ENCODE measurements at regions not wholly inside any gene's neighbourhood (a gene's known extent, or its start where the extent isn't known, plus 50 kb on each side); places are given as distances from the start of the nearest gene placed in this dataset.

GRCh38 chr5:110072651-110073050 is 382.9 kb downstream of the MAN2A1 start:
- no peaks in the 10 kb centered on the region for H3K36me3 ChIP-seq (ENCODE audit: insufficient read depth)
- H4K20me1 ChIP-seq (ENCODE audit: insufficient read depth) = no peaks in the 10 kb centered on the region
- no peaks in the 10 kb centered on the region for H3K27me3 ChIP-seq (ENCODE audit: insufficient read depth, low read depth)
- H3K4me3 ChIP-seq (IDR thresholded peaks at IDR 0.05; ENCODE audit: insufficient read depth, low read depth, low read length) = no peak overlapping the region
- no peaks in the 10 kb centered on the region for H3K79me2 ChIP-seq (ENCODE audit: insufficient read depth, low read depth)
- no peak overlapping the region for H2AFZ ChIP-seq (ENCODE audit: low read depth)
- no peak overlapping the region for H3K27ac ChIP-seq
- no peak overlapping the region for H3K9ac ChIP-seq
- no peak overlapping the region for H3K4me2 ChIP-seq
- H3K4me1 ChIP-seq (ENCODE audit: low read depth, poor library complexity, severe bottlenecking) = no peaks in the 10 kb centered on the region
- no peak for TF ChIP-seq CTCF (conservative IDR thresholded peaks at IDR 0.05; ENCODE audit: low read depth, low read length)

DNA sequence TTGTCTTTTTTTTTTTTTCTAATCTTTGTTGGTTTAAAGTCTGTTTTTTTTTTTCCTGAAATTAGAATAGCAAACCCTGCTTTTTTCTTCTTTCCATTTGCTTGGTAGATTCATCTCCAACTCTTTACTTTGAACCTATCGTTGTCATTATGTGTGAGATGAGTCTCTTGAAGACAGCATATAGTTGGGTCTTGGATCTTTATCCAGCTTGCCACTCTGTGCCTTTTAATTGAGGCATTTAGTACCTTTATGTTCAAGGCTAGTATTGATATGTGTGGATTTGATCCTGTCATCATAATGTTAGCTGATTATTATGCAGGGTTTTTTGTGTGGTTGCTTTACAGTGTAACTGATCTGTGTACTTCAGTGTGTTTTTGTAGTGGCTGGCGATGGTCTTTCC is 383.8 kb downstream of the MAN2A1 start:
- H3K27ac ChIP-seq = no peak overlapping the region
- H3K27me3 ChIP-seq (ENCODE audit: insufficient read depth, low read depth) = no peaks in the 10 kb centered on the region
- H3K4me1 ChIP-seq (ENCODE audit: low read depth, poor library complexity, severe bottlenecking) = no peaks in the 10 kb centered on the region
- no peak overlapping the region for H3K4me3 ChIP-seq (IDR thresholded peaks at IDR 0.05; ENCODE audit: insufficient read depth, low read depth, low read length)
- H4K20me1 ChIP-seq (ENCODE audit: insufficient read depth) = no peaks in the 10 kb centered on the region
- H3K79me2 ChIP-seq (ENCODE audit: insufficient read depth, low read depth) = no peaks in the 10 kb centered on the region
- H3K36me3 ChIP-seq (ENCODE audit: insufficient read depth) = no peaks in the 10 kb centered on the region
- no peak overlapping the region for H3K9ac ChIP-seq
- H3K4me2 ChIP-seq = no peak overlapping the region
- no peak overlapping the region for H2AFZ ChIP-seq (ENCODE audit: low read depth)
- TF ChIP-seq CTCF (conservative IDR thresholded peaks at IDR 0.05; ENCODE audit: low read depth, low read length) = no peak

DNA sequence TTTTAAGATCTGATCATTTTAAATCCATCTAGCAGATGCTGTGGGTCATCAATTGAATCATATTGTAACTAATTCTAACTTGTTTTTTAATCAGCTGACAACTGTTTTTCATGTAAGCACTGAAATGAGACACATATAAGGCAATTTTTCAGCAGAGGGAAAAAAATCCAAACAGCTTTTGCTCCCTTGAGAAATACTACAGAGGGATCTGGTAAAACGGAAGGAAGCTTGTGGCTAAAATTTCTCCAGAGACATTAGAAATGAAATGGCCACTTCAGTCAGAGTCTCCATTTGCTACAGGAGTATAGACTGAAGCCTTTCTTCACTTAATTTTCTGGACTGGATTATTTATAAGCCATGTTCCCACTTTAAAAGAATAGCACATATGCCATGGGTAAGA is 385.9 kb downstream of the MAN2A1 start:
- no peak overlapping the region for H2AFZ ChIP-seq (ENCODE audit: low read depth)
- no peaks in the 10 kb centered on the region for H3K36me3 ChIP-seq (ENCODE audit: insufficient read depth)
- TF ChIP-seq CTCF (conservative IDR thresholded peaks at IDR 0.05; ENCODE audit: low read depth, low read length) = no peak
- H3K4me2 ChIP-seq = no peak overlapping the region
- H3K27ac ChIP-seq = no peak overlapping the region
- no peaks in the 10 kb centered on the region for H3K27me3 ChIP-seq (ENCODE audit: insufficient read depth, low read depth)
- H3K9ac ChIP-seq = no peak overlapping the region
- H3K4me3 ChIP-seq (IDR thresholded peaks at IDR 0.05; ENCODE audit: insufficient read depth, low read depth, low read length) = no peak overlapping the region
- no peaks in the 10 kb centered on the region for H3K79me2 ChIP-seq (ENCODE audit: insufficient read depth, low read depth)
- no peaks in the 10 kb centered on the region for H4K20me1 ChIP-seq (ENCODE audit: insufficient read depth)
- no peaks in the 10 kb centered on the region for H3K4me1 ChIP-seq (ENCODE audit: low read depth, poor library complexity, severe bottlenecking)

DNA sequence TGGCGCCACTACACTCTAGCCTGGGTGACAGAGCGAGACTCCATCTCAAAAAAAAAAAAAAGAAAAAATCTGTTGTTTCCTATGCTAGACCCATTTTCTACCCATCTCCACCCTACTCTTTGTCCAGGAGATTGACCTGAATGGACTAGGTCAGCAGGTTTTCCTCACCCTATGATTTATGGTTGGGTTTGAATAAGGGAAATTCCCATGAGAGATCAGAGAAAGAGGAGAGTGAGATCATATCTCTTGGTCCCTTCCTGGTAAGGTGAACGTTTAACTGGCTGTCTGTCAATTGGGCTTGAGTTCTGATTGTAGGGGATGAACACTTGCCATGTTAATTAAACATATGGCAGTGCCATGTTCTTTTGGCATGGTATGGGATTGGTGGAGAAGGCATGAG is 387.4 kb downstream of the MAN2A1 start:
- H2AFZ ChIP-seq (ENCODE audit: low read depth) = no peak overlapping the region
- no peak overlapping the region for H3K9ac ChIP-seq
- no peaks in the 10 kb centered on the region for H3K27me3 ChIP-seq (ENCODE audit: insufficient read depth, low read depth)
- H3K79me2 ChIP-seq (ENCODE audit: insufficient read depth, low read depth) = no peaks in the 10 kb centered on the region
- H3K4me2 ChIP-seq = no peak overlapping the region
- no peaks in the 10 kb centered on the region for H4K20me1 ChIP-seq (ENCODE audit: insufficient read depth)
- no peaks in the 10 kb centered on the region for H3K36me3 ChIP-seq (ENCODE audit: insufficient read depth)
- no peak overlapping the region for H3K27ac ChIP-seq
- H3K4me1 ChIP-seq (ENCODE audit: low read depth, poor library complexity, severe bottlenecking) = no peaks in the 10 kb centered on the region
- no peak overlapping the region for H3K4me3 ChIP-seq (IDR thresholded peaks at IDR 0.05; ENCODE audit: insufficient read depth, low read depth, low read length)
- no peak for TF ChIP-seq CTCF (conservative IDR thresholded peaks at IDR 0.05; ENCODE audit: low read depth, low read length)

DNA sequence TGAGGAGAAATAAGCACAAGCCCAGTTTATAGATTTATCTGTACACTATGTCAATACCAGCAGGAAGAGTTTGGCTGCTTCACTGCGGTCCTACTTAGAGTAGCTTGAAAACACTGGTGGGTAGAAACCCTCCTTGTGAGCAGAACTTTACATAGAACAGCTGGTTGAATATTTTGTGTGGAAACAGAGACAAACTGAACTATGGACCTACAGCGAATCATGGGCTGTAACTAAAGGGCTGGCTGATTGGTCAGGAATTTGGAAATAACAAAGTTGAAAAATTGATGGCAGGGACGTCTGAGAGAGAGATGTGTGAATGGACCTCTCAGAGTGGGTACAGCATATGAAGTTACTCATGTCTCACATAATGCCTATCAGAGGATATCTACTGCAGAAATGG is 392.5 kb downstream of the MAN2A1 start:
- H2AFZ ChIP-seq (ENCODE audit: low read depth) = no peak overlapping the region
- no peaks in the 10 kb centered on the region for H4K20me1 ChIP-seq (ENCODE audit: insufficient read depth)

More for the DNA sequence above, 392.5 kb downstream of the MAN2A1 start:
- no peaks in the 10 kb centered on the region for H3K36me3 ChIP-seq (ENCODE audit: insufficient read depth)
- no peak overlapping the region for H3K4me3 ChIP-seq (IDR thresholded peaks at IDR 0.05; ENCODE audit: insufficient read depth, low read depth, low read length)
- H3K27ac ChIP-seq = no peak overlapping the region
- TF ChIP-seq CTCF (conservative IDR thresholded peaks at IDR 0.05; ENCODE audit: low read depth, low read length) = no peak
- H3K9ac ChIP-seq = no peak overlapping the region
- no peaks in the 10 kb centered on the region for H3K79me2 ChIP-seq (ENCODE audit: insufficient read depth, low read depth)
- peaks cover 7% of the 10 kb centered on the region for H3K4me1 ChIP-seq (ENCODE audit: low read depth, poor library complexity, severe bottlenecking)
- no peak overlapping the region for H3K4me2 ChIP-seq
- H3K27me3 ChIP-seq (ENCODE audit: insufficient read depth, low read depth) = no peaks in the 10 kb centered on the region

All from KMS-11 (cell line).